GM23338 (cell line): ENCODE measurements at regions not wholly inside any gene's neighbourhood (a gene's known extent, or its start where the extent isn't known, plus 50 kb on each side); places are given as distances from the start of the nearest gene placed in this dataset.

Source experiments
- ATAC-seq: fragments of 200-7000 bp; cut with Tn5 transposase; 3 replicates; pipeline ENCODE4 v1.9.1; 2020
- DNase-seq: peaks from one replicate; pipeline ENCODE4 v3.0.0-alpha.2; 2015; ENCODE audit warnings: low spot score
- H2AFZ ChIP-seq: fragments of 200-600 bp; sonication (generic); 2 replicates; pipeline ENCODE4 v1.8.0; 2016; ENCODE audit warnings: antibody characterized with exemption, mild to moderate bottlenecking, moderate library complexity
- H3F3A ChIP-seq: fragments of 200-600 bp; sonication (generic); replicated peaks from 2 replicates; pipeline ENCODE4 v1.8.0; 2017; ENCODE audit warnings: antibody characterized with exemption, mixed run types, low read depth
- H3K27ac ChIP-seq: fragments of 200-600 bp; sonication (generic); 2 replicates; pipeline ENCODE4 v1.6.1; 2016; ENCODE audit warnings: low read depth
- H3K27me3 ChIP-seq: fragments of 200-600 bp; sonication (generic); 2 replicates; pipeline ENCODE4 v1.8.0; 2016; ENCODE audit warnings: mild to moderate bottlenecking, mixed run types, moderate library complexity; ENCODE audit not compliant: insufficient read depth
- H3K36me3 ChIP-seq: fragments of 200-600 bp; sonication (generic); 2 replicates; pipeline ENCODE4 v1.8.0; 2016; ENCODE audit warnings: mild to moderate bottlenecking; ENCODE audit not compliant: insufficient read depth
- H3K4me1 ChIP-seq: fragments of 200-600 bp; sonication (generic); 2 replicates; pipeline ENCODE4 v1.8.0; 2016; ENCODE audit warnings: mild to moderate bottlenecking, moderate library complexity; ENCODE audit not compliant: insufficient read depth
- H3K4me2 ChIP-seq: fragments of 200-600 bp; sonication (generic); 2 replicates; pipeline ENCODE4 v1.7.1; 2017; ENCODE audit warnings: mixed run types
- H3K4me3 ChIP-seq: fragments of 200-600 bp; sonication (generic); 2 replicates; pipeline ENCODE4 v1.6.1; 2016; ENCODE audit warnings: mixed run types
- H3K79me2 ChIP-seq: fragments of 200-600 bp; sonication (generic); replicated peaks from 2 replicates; pipeline ENCODE4 v1.8.0; 2017; ENCODE audit warnings: mild to moderate bottlenecking; ENCODE audit not compliant: insufficient read depth
- H3K9me2 ChIP-seq: fragments of 200-600 bp; sonication (generic); 2 replicates; pipeline ENCODE4 v1.8.0; 2017; ENCODE audit not compliant: insufficient read depth
- H4K20me1 ChIP-seq: fragments of 200-600 bp; sonication (generic); replicated peaks from 2 replicates; pipeline ENCODE4 v1.8.0; 2017; ENCODE audit warnings: mild to moderate bottlenecking; ENCODE audit not compliant: insufficient read depth
- H3K27ac Mint-ChIP-seq: 2 replicates; pipeline ENCODE4 v1.8.0; 2020; ENCODE audit warnings: inconsistent platforms, mild to moderate bottlenecking, moderate library complexity, mixed read lengths
- H3K27me3 Mint-ChIP-seq: 3 replicates; pipeline ENCODE4 v1.8.0; 2022; ENCODE audit warnings: low read depth, mild to moderate bottlenecking, moderate library complexity, mixed read lengths, inconsistent platforms; ENCODE audit not compliant: insufficient read depth, poor library complexity
- H3K36me3 Mint-ChIP-seq: 3 replicates; pipeline ENCODE4 v1.8.0; 2021; ENCODE audit warnings: low read depth, mild to moderate bottlenecking, inconsistent platforms, moderate library complexity, mixed read lengths
- H3K4me1 Mint-ChIP-seq: 3 replicates; pipeline ENCODE4 v1.8.0; 2020; ENCODE audit warnings: mild to moderate bottlenecking, inconsistent platforms, mixed read lengths
- H3K4me3 Mint-ChIP-seq: 3 replicates; pipeline ENCODE4 v1.8.0; 2021; ENCODE audit warnings: moderate library complexity, mild to moderate bottlenecking, inconsistent platforms, mixed read lengths
- H3K9me3 Mint-ChIP-seq: 3 replicates; pipeline ENCODE4 v1.8.0; 2020; ENCODE audit warnings: moderate library complexity, mild to moderate bottlenecking, inconsistent platforms, mixed read lengths
- CREB1 ChIP-seq: fragments of 250-450 bp; sonication (Bioruptor Pico); IDR thresholded peaks from 2 replicates; pipeline ENCODE4 v1.5.0; 2020; ENCODE audit warnings: low read depth, mild to moderate bottlenecking, moderate library complexity
- EZH2 ChIP-seq: fragments of 200-600 bp; sonication (generic); IDR thresholded peaks from one replicate; pipeline ENCODE4 v1.8.0; 2017; ENCODE audit warnings: antibody characterized with exemption, mild to moderate bottlenecking, low read depth; ENCODE audit not compliant: unreplicated experiment
- EZH2phosphoT487 ChIP-seq: fragments of 200-600 bp; sonication (generic); IDR thresholded peaks from one replicate; pipeline ENCODE4 v1.8.1; 2018; ENCODE audit warnings: antibody characterized with exemption; ENCODE audit not compliant: unreplicated experiment
- JUNB ChIP-seq: IDR thresholded peaks from one replicate; pipeline ENCODE4 v1.6.1; 2016; ENCODE audit warnings: antibody characterized with exemption; ENCODE audit not compliant: unreplicated experiment
- NANOG ChIP-seq: IDR thresholded peaks from 2 replicates; pipeline ENCODE4 v1.6.1; 2016; ENCODE audit warnings: antibody characterized with exemption, borderline replicate concordance
- STAT1 ChIP-seq: IDR thresholded peaks from one replicate; pipeline ENCODE4 v1.6.1; 2016; ENCODE audit warnings: antibody characterized with exemption; ENCODE audit not compliant: unreplicated experiment
- ZNF331 ChIP-seq: fragments of 250-450 bp; sonication (Bioruptor Pico); IDR thresholded peaks from 2 replicates; pipeline ENCODE4 v1.5.0; 2020; ENCODE audit warnings: low read depth, mild to moderate bottlenecking, moderate library complexity
- TF ChIP-seq, protein P1 (sequence below): IDR thresholded peaks from 2 replicates; pipeline ENCODE4 v1.6.1; 2016; ENCODE audit warnings: antibody characterized with exemption
- TF ChIP-seq, protein P2 (sequence below), 2 experiments: fragments of 200-600 bp in 1 of 2; sonication (generic) in 1 of 2; conservative IDR thresholded peaks; 2 replicates each; pipeline versions ENCODE4 v1.5.1 to v1.6.1; 2016 to 2017; ENCODE audit warnings: antibody characterized with exemption in 2 of 2, low read depth in 2 of 2, mild to moderate bottlenecking in 2 of 2, moderate library complexity in 1 of 2
- TF ChIP-seq, protein P3 (sequence below): IDR thresholded peaks from one replicate; pipeline ENCODE4 v1.6.1; 2018; ENCODE audit warnings: antibody characterized with exemption; ENCODE audit not compliant: unreplicated experiment
- TF ChIP-seq, protein P4 (sequence below): fragments of 250-450 bp; sonication (Bioruptor Pico); IDR thresholded peaks from 2 replicates; pipeline ENCODE4 v1.5.0; 2020; ENCODE audit warnings: mild to moderate bottlenecking, moderate library complexity

DNA sequence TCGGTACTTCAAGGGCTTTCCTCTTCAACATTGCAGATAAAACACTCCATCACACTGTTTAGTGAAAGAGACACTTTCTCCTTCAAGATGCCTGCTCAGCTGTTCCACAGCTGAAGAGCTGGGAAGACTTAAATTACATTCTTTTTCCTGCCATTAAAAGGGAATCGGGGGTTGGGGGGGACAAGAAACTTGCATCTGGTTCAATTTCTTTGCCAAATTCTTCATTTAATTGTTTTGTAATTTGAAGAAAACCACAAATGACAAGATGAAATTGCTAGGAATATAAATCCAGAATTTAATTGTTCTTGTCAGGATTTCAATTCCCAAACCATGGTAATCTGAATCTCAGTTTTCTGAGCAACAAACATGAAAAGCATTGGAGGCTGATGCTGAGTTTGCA, 478.3 kb downstream of the EBF1 start (continued):
- TF ChIP-seq, protein P1, sequence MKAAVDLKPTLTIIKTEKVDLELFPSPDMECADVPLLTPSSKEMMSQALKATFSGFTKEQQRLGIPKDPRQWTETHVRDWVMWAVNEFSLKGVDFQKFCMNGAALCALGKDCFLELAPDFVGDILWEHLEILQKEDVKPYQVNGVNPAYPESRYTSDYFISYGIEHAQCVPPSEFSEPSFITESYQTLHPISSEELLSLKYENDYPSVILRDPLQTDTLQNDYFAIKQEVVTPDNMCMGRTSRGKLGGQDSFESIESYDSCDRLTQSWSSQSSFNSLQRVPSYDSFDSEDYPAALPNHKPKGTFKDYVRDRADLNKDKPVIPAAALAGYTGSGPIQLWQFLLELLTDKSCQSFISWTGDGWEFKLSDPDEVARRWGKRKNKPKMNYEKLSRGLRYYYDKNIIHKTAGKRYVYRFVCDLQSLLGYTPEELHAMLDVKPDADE, result no peak
- TF ChIP-seq, protein P2, sequence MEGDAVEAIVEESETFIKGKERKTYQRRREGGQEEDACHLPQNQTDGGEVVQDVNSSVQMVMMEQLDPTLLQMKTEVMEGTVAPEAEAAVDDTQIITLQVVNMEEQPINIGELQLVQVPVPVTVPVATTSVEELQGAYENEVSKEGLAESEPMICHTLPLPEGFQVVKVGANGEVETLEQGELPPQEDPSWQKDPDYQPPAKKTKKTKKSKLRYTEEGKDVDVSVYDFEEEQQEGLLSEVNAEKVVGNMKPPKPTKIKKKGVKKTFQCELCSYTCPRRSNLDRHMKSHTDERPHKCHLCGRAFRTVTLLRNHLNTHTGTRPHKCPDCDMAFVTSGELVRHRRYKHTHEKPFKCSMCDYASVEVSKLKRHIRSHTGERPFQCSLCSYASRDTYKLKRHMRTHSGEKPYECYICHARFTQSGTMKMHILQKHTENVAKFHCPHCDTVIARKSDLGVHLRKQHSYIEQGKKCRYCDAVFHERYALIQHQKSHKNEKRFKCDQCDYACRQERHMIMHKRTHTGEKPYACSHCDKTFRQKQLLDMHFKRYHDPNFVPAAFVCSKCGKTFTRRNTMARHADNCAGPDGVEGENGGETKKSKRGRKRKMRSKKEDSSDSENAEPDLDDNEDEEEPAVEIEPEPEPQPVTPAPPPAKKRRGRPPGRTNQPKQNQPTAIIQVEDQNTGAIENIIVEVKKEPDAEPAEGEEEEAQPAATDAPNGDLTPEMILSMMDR (conservative IDR thresholded peaks at IDR 0.05; ENCODE audit: low read depth in 2 of 2), result no peak
- no peak for TF ChIP-seq JUNB
- TF ChIP-seq CREB1, result no peak
- no peak for TF ChIP-seq EZH2phosphoT487
- no peak for TF ChIP-seq EZH2
- no peak for TF ChIP-seq STAT1
- no peak for TF ChIP-seq ZNF331 (CRISPR knock-in tag)
- TF ChIP-seq, protein P3, sequence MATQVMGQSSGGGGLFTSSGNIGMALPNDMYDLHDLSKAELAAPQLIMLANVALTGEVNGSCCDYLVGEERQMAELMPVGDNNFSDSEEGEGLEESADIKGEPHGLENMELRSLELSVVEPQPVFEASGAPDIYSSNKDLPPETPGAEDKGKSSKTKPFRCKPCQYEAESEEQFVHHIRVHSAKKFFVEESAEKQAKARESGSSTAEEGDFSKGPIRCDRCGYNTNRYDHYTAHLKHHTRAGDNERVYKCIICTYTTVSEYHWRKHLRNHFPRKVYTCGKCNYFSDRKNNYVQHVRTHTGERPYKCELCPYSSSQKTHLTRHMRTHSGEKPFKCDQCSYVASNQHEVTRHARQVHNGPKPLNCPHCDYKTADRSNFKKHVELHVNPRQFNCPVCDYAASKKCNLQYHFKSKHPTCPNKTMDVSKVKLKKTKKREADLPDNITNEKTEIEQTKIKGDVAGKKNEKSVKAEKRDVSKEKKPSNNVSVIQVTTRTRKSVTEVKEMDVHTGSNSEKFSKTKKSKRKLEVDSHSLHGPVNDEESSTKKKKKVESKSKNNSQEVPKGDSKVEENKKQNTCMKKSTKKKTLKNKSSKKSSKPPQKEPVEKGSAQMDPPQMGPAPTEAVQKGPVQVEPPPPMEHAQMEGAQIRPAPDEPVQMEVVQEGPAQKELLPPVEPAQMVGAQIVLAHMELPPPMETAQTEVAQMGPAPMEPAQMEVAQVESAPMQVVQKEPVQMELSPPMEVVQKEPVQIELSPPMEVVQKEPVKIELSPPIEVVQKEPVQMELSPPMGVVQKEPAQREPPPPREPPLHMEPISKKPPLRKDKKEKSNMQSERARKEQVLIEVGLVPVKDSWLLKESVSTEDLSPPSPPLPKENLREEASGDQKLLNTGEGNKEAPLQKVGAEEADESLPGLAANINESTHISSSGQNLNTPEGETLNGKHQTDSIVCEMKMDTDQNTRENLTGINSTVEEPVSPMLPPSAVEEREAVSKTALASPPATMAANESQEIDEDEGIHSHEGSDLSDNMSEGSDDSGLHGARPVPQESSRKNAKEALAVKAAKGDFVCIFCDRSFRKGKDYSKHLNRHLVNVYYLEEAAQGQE, result no peak
- TF ChIP-seq NANOG, result no peak

DNA sequence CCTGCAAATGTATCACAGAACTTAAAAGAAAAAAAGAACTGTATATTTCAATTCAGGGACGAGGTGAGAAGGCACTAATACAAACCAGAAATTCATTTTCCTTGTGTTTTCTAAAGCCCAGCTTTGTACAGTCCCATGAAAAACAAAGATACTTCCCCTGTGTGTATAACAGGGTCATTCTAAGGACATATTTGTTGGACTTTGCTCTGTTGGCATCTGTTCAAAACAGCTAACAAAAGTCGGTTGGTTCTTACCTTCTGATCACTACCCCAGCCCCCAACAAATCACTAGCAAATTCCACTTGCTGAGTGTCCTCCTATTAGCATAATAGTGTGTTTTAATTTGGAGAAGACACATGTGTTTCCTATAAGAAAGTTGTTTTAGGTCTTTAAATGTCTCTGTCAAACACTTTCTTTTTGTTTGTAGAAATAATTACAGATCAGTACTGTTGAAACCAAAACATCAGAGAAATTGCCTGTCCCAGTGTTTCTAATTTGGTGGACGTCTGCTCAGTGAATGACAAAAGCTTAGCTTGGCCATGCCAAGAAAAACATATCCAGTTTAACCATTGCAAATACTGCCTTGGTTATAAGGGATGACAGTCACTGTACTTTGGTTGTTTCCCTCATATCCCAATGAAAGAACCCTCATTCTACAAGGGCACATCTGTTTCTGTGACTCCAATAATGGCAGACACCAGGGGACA, 480.5 kb downstream of the EBF1 start:
- Histone ChIP-seq H3K27me3 (no peaks in the 10 kb centered on the region), H2AFZ (no peak overlapping the region), H3K4me1 (no peaks in the 10 kb centered on the region), H3F3A (no peaks in the 10 kb centered on the region), H3K27ac (no peak overlapping the region), H3K4me2 (no peak overlapping the region), H4K20me1 (no peaks in the 10 kb centered on the region), H3K9me2 (peaks cover 12% of the 10 kb centered on the region; the same call in 1 of the 2 replicates), H3K36me3 (no peaks in the 10 kb centered on the region), H3K4me3 (no peak overlapping the region), H3K79me2 (no peaks in the 10 kb centered on the region)
- Mint-ChIP-seq H3K4me3 (no peak overlapping the region), H3K27ac (no peak overlapping the region), H3K27me3 (no peaks in the 10 kb centered on the region), H3K36me3 (no peaks in the 10 kb centered on the region), H3K9me3 (no peaks in the 10 kb centered on the region), H3K4me1 (no peaks in the 10 kb centered on the region; the same call in 2 of the 3 replicates)
- ATAC-seq (no peak), DNase-seq (no peak)
- no peak for TF ChIP-seq EZH2
- TF ChIP-seq, protein P4, sequence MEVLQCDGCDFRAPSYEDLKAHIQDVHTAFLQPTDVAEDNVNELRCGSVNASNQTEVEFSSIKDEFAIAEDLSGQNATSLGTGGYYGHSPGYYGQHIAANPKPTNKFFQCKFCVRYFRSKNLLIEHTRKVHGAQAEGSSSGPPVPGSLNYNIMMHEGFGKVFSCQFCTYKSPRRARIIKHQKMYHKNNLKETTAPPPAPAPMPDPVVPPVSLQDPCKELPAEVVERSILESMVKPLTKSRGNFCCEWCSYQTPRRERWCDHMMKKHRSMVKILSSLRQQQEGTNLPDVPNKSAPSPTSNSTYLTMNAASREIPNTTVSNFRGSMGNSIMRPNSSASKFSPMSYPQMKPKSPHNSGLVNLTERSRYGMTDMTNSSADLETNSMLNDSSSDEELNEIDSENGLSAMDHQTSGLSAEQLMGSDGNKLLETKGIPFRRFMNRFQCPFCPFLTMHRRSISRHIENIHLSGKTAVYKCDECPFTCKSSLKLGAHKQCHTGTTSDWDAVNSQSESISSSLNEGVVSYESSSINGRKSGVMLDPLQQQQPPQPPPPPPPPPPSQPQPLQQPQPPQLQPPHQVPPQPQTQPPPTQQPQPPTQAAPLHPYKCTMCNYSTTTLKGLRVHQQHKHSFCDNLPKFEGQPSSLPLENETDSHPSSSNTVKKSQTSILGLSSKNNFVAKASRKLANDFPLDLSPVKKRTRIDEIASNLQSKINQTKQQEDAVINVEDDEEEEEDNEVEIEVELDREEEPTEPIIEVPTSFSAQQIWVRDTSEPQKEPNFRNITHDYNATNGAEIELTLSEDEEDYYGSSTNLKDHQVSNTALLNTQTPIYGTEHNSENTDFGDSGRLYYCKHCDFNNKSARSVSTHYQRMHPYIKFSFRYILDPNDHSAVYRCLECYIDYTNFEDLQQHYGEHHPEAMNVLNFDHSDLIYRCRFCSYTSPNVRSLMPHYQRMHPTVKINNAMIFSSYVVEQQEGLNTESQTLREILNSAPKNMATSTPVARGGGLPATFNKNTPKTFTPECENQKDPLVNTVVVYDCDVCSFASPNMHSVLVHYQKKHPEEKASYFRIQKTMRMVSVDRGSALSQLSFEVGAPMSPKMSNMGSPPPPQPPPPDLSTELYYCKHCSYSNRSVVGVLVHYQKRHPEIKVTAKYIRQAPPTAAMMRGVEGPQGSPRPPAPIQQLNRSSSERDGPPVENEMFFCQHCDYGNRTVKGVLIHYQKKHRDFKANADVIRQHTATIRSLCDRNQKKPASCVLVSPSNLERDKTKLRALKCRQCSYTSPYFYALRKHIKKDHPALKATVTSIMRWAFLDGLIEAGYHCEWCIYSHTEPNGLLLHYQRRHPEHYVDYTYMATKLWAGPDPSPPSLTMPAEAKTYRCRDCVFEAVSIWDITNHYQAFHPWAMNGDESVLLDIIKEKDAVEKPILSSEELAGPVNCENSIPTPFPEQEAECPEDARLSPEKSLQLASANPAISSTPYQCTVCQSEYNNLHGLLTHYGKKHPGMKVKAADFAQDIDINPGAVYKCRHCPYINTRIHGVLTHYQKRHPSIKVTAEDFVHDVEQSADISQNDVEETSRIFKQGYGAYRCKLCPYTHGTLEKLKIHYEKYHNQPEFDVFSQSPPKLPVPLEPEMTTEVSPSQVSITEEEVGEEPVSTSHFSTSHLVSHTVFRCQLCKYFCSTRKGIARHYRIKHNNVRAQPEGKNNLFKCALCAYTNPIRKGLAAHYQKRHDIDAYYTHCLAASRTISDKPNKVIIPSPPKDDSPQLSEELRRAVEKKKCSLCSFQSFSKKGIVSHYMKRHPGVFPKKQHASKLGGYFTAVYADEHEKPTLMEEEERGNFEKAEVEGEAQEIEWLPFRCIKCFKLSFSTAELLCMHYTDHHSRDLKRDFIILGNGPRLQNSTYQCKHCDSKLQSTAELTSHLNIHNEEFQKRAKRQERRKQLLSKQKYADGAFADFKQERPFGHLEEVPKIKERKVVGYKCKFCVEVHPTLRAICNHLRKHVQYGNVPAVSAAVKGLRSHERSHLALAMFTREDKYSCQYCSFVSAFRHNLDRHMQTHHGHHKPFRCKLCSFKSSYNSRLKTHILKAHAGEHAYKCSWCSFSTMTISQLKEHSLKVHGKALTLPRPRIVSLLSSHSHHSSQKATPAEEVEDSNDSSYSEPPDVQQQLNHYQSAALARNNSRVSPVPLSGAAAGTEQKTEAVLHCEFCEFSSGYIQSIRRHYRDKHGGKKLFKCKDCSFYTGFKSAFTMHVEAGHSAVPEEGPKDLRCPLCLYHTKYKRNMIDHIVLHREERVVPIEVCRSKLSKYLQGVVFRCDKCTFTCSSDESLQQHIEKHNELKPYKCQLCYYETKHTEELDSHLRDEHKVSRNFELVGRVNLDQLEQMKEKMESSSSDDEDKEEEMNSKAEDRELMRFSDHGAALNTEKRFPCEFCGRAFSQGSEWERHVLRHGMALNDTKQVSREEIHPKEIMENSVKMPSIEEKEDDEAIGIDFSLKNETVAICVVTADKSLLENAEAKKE (CRISPR knock-in tag), result no peak
